HCT116 (cell line): ENCODE measurements at regions not wholly inside any gene's neighbourhood (a gene's known extent, or its start where the extent isn't known, plus 50 kb on each side); places are given as distances from the start of the nearest gene placed in this dataset.

Source experiments
- CBX3 ChIP-seq: IDR thresholded peaks from 2 replicates; pipeline ENCODE4 v1.6.1; 2012; ENCODE audit warnings: low read depth
- CTCF ChIP-seq, 3 experiments: fragments of 200-600 bp in 1 of 3; sonication (generic) in 1 of 3; IDR thresholded peaks in 2 of 3; conservative IDR thresholded peaks in 1 of 3; 2 replicates each; pipeline ENCODE4 v1.5.1; 2012 to 2017; ENCODE audit warnings: low read depth in 2 of 3, low read length in 2 of 3, antibody characterized with exemption in 1 of 3, borderline replicate concordance in 1 of 3, control low read depth in 1 of 3, mild to moderate bottlenecking in 1 of 3, mixed read lengths in 1 of 3, mixed run types in 1 of 3, moderate library complexity in 1 of 3; ENCODE audit not compliant: insufficient read depth in 1 of 3
- EZH2 ChIP-seq: fragments of 200-600 bp; sonication (generic); IDR thresholded peaks from 2 replicates; pipeline ENCODE4 v1.6.1; 2017; ENCODE audit warnings: antibody characterized with exemption, mixed run types
- EZH2phosphoT487 ChIP-seq: fragments of 200-600 bp; IDR thresholded peaks from 2 replicates; pipeline ENCODE4 v1.6.1; 2018; ENCODE audit warnings: antibody characterized with exemption, borderline replicate concordance
- FOSL1 ChIP-seq: IDR thresholded peaks from 2 replicates; pipeline ENCODE4 v1.6.1; 2012; ENCODE audit warnings: low read depth
- JUND ChIP-seq: IDR thresholded peaks from 2 replicates; pipeline ENCODE4 v1.6.1; 2012
- POLR2A ChIP-seq: IDR thresholded peaks from 2 replicates; pipeline ENCODE4 v1.7.0; 2011; ENCODE audit warnings: borderline replicate concordance; ENCODE audit not compliant: insufficient read depth, insufficient read length; ENCODE audit errors: extremely low read depth
- POLR2AphosphoS5 ChIP-seq: IDR thresholded peaks from 2 replicates; pipeline ENCODE4 v1.6.1; 2011; ENCODE audit warnings: mild to moderate bottlenecking, low read depth, low read length, moderate library complexity
- SIN3A ChIP-seq: IDR thresholded peaks from 2 replicates; pipeline ENCODE4 v1.6.1; 2012; ENCODE audit warnings: low read depth
- SP1 ChIP-seq: IDR thresholded peaks from 2 replicates; pipeline ENCODE4 v1.6.1; 2012; ENCODE audit warnings: low read depth
- TF ChIP-seq, protein P1 (sequence below): IDR thresholded peaks from 2 replicates; pipeline ENCODE4 v1.6.1; 2012; ENCODE audit warnings: low read depth

DNA sequence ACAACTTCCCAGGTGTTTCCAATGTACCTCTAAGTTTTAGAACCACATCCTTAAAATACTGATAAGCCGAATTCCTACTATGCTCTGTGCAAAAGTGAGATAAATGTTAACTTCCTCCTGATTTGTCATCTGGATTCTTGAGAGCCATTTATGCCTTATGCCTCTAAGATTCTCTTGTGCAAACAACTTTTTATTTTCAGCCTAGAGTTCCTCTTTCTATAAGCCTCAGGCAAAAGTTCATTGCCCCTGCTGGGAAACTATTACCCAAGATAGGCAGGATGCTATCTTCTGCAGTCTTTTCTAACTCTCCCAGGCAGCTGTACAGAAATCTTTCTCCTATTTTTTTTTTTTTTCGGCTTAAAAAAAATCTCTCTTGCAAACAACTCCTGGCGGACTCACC is 216.1 kb downstream of the KCNJ3 start:
- no peak for TF ChIP-seq CTCF (IDR thresholded peaks at IDR 0.05 in 2 of 3, conservative IDR thresholded peaks at IDR 0.05 in 1 of 3; ENCODE audit: borderline replicate concordance in 1 of 3, insufficient read depth in 1 of 3, low read depth in 2 of 3, low read length in 2 of 3)
- TF ChIP-seq POLR2A, result no peak
- TF ChIP-seq EZH2, result no peak
- no peak for TF ChIP-seq POLR2AphosphoS5
- no peak for TF ChIP-seq SIN3A
- no peak for TF ChIP-seq EZH2phosphoT487
- no peak for TF ChIP-seq FOSL1
- TF ChIP-seq, protein P1, sequence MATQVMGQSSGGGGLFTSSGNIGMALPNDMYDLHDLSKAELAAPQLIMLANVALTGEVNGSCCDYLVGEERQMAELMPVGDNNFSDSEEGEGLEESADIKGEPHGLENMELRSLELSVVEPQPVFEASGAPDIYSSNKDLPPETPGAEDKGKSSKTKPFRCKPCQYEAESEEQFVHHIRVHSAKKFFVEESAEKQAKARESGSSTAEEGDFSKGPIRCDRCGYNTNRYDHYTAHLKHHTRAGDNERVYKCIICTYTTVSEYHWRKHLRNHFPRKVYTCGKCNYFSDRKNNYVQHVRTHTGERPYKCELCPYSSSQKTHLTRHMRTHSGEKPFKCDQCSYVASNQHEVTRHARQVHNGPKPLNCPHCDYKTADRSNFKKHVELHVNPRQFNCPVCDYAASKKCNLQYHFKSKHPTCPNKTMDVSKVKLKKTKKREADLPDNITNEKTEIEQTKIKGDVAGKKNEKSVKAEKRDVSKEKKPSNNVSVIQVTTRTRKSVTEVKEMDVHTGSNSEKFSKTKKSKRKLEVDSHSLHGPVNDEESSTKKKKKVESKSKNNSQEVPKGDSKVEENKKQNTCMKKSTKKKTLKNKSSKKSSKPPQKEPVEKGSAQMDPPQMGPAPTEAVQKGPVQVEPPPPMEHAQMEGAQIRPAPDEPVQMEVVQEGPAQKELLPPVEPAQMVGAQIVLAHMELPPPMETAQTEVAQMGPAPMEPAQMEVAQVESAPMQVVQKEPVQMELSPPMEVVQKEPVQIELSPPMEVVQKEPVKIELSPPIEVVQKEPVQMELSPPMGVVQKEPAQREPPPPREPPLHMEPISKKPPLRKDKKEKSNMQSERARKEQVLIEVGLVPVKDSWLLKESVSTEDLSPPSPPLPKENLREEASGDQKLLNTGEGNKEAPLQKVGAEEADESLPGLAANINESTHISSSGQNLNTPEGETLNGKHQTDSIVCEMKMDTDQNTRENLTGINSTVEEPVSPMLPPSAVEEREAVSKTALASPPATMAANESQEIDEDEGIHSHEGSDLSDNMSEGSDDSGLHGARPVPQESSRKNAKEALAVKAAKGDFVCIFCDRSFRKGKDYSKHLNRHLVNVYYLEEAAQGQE, result no peak
- TF ChIP-seq JUND, result no peak
- TF ChIP-seq CBX3, result no peak
- TF ChIP-seq SP1, result no peak
